NCI-H146 (cell line): ENCODE measurements at regions not wholly inside any gene's neighbourhood (a gene's known extent, or its start where the extent isn't known, plus 50 kb on each side); places are given as distances from the start of the nearest gene placed in this dataset.
"Not testable (repeated sequence)": the region's sequence is repeated elsewhere in the genome, so short reads cannot be mapped to it uniquely, and the experiment has no call there.

ENCODE experiments used
- DNase-seq: peaks from one replicate; lab custom pipeline; 2025; lab: John Stamatoyannopoulos, UW

DNA sequence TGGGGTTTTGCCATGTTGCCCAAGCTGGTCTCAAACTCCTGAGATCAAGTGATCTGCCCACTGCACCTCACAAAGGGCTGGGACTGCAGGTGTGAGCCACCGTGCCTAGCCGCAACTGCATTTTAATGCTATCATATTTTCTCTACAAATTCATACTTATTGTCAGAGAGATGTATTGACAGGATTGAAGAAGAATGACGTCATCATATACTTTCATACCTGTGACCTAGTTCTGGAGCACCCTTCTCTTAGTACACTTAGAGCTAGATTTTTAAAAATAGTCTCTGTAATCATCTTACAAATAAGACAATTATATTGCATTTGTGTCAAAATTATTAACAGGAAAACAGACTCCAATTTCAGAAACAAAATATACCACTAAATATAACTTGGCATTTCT lies 242.8 kb upstream of the PDZRN3 start:
- no peak for DNase-seq

DNA sequence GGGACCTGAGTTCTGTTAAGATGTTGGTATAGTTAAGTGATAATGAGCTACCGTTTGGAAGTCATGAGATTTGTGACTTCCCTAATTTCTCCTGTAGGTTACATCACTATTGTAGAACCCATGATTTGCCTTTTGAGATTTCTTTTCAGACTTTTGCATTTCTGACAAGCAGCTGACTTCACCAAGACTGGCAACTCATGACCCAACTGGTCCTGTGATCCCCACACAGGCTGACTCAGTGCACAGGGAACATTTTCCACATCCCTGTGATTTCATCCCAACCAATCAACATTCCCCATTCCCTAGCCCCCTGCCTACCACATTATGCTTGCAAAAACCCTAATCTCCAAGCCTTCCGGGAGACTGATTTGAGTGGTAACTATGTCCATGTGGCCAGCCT lies 242.1 kb upstream of the PDZRN3 start:
- no peak for DNase-seq

DNA sequence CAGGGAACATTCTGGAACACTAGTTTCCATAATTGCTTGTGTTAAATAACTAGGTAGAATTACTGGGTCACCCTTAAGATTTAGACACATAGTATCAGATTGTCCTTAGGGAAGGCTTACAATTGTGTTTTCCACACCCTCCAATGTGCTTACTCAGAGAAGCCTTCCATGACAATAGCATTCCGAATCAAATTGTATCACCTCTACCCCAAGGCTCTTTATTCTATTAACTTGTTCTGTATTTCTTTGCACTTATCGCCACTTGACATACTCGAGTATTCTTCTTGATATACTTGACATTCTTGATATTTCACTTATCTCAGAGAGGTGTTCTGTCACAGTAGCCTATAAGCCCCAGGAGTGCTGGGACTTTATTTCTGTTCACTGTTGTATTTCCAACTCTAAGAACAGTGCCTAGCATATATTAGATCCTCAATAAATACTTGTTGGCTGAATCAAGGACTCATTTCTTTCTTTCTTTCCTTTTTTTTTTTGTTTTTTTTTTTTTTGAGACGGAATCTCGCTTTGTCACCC lies 238.9 kb upstream of the PDZRN3 start:
- no peak for DNase-seq

DNA sequence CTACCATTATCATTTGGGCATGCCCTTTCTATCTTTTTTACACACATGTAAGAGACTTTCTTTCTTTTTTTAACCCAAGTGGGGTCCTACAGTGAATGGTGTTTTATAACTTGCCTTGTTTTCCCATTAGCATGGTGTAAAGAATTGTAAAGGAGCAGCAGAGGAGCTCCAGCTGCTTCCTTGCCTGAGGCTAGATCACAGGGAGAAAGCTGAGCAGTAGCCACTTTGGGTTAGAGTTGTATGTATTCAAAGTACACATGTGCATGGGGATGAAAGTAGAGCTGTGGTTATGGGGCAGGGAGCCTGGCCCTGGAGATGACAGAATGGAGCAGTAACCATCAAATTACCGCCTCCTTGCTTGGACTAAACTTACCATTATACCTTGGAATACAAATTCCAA lies 231.1 kb upstream of the PDZRN3 start:
- peak; percentile 16 for DNase-seq

DNA sequence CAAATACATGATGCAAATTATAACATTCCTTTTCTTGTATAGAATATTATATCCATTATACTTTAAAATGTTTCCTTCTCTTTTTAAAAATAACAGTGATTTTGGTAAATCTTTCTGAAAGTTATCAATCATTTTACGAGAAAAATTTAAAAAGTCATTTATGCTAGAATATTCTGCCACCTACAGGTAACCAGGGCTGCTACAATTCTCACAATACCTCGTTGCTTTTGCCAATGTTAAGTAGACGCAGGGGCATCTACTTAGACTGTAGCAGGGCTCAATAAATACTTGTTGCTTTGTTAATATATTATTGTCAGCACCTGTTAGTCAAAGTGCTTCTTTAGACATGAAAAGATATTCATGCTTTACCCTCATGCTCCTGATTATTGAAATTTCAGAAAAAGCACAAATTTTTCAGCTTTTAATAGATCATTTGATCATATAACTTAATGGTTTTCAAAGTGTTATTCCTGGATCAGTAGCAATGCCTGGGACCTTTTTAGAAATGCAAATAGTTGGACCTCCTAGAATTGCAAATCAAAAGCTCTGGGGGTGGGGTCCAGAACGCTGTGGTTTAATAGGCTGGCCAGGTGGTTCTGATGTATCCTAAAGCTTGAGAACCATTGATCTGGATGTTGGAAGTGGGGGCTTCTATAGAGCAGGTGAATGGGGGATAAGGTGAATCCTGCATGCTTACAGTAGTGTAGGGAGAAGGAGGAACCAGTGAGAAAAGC lies 223.6 kb upstream of the PDZRN3 start:
- DNase-seq = peak; percentile 39

DNA sequence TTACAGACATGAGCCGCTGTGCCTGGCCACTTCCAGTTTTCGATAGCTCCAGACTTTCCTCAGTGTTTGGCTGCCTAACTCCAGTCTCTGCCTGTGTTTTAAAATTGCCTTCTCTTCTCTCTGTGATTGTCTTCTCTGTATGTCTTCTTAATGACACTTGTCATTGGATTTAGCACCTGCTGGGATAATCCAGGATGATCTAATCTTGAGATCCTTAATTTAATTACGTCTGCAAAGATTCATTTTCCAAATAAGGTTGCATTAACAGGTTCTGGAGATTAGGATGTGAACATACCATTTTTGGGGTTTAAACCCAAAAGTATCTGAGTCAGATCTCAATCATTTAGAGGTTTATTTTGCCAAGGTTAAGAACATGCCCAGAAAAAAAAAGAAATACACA lies 222.2 kb upstream of the PDZRN3 start:
- no peak for DNase-seq

DNA sequence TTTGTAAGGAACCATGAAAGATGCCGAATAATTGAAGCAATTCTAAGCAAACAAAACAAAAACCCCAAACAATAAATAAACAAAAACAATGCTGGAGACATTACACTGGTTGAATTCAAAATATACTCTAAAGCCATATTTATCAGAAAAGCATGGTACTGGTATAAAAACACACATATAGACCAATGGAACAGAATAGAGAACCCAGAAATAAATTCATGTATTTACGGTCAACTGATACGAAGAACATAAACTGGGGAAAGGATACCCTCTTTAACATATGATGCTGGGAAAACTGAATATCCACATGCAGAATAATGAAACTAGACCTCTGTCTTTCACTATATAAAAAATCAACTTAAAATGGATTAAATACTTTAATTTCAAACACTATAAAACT lies 214.3 kb upstream of the PDZRN3 start:
- no peak for DNase-seq

DNA sequence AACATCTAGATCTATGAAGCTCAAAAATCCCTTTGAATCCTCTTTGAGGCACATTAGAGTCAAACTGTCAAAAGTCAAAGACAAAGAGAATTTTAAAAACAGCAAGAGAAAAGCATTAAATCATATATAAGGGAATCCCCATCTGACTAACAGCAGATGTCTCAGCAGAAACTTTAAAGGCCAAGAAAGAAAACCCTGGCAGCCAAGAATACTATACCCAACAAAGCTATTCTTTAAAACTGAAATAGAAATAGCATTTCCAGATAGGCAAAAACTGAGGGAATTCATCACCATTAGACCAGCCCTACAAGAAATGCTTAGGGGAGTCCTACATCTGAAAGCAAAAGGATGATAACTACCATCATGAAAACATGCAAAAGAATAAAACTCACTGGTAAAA lies 211.2 kb upstream of the PDZRN3 start:
- no peak for DNase-seq

DNA sequence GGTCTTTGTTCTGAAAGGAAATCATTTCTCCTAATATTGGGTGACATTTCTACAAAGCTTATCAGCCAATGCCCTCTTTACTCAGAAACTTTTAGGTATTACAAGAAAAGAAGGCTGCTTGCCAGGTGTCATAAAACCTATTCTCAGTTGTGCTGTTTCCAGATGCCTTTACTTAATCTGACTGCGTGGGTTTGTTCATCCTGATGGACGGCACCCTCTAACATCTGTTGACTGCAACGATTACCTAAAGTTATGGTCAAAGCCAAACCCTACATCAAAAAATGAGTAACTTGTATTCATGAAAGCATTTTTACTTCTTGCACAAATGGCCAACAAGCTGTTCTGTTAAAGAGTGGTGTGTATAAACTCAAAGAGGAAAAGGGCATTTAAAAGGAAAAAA lies 207.7 kb upstream of the PDZRN3 start:
- no peak for DNase-seq

DNA sequence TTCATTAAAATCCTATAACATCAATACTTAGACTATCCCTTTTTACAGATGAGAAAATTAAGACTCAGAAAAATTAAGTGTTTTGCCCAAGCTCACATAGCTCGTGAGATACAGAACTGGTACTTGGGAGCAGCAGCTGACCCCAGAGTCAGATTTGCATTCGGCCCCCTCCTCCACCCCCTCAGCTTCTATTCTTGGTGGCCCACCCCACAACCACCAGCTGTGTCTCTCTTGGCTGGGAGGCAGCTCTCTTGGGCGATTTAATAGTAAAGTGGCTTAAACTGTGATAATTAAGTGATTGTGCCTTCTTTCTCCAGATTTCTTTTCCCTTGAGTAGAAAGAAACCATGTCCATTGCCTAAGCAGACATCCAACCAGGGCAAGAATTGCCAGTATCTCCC lies 203.6 kb upstream of the PDZRN3 start:
- DNase-seq = no peak

DNA sequence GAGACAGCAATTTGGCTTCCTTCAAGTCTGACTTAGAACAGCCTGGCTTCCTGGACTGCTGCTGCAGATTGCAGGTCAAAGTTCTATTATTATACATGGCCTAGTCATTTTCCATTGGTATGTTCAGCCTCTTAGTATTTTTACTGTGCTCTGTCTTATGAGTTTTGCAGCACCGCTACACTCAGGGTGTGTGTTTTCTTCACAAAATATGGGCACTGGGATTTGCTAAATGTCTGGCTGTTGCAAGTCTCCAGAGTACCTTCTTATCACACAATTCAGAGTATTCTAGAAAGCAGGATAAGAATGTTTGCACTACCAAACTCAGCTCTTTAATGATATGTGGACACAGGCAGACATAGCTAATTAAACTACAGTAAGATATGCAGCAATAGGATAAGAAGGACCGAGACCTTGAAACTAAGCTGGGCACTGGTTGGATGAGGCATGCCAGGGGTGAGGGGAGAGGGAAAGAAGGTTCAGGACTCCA lies 203.0 kb upstream of the PDZRN3 start:
- no peak for DNase-seq

DNA sequence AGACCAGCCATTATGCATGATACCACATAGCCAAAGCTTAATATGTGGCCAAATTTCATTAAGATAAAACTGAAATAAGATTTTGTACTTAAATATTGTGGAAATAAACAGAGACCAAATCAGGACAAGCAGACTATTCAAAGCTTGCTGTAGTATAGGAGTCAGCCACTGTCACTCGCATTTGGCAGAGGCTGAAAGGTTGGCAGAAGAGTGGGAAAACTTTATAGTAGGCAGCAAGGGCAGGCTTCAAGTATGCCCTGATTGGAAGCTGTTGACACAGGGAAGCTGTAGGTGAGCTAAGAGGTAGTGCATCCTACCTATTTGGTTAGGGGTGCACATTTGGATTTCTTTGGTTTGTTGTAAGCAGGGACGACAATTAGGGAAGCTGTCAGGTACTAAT lies 202.5 kb upstream of the PDZRN3 start:
- no peak for DNase-seq

DNA sequence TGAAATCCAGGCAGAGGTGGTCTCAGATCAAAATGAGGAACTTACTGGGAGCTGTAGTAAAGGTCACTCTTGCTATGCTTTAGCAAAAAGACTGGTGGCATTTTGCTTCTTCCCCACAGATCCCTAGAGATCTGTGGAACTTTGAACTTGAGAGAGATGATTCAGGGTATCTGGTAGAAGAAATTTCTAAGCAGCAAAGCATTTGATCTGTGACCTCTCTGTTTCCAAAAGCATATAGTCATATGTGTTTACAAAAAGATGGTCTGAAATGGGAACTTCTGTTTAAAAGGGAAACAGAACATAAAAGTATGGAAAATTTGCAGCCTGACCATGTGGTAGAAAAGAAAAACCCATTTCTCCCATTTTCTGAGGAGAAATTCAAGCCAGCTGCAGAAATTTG lies 196.2 kb upstream of the PDZRN3 start:
- not testable (repeated sequence) for DNase-seq

DNA sequence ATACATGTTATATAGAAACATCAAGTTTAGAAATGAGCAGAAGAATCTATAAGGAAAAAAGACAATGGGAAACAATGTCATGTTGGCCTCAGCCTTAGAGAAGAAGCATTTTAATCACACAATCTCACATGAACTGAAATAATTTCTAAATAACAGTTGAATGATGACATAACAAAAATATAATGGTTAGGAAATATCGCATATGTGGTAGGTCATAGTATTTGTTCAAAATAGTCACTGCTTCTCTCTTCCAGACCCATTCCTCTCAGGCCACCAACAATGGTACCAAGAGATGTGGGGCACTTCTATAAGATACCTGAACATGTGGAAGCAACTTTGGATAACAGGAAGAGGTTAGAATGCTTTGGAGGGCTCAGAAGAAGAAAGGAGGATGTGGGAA lies 195.7 kb upstream of the PDZRN3 start:
- DNase-seq = no peak

DNA sequence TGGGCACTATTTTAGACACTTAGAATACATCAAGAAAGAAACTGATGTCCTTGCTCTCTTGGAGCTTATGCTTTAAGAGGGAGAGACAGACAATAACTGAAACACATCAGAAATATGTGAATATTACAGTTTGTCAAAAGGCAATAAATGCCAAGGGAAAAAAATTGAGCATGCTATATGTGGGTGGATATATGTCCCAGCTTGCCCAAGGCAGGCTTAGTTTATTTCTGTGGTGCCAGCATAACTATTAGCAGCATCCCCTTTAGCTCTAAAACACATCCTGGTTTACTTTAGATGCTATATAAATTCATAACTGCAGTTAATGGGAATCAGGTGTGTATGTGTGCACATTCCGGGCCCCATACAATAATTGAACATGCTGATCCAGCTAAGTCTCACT lies 191.2 kb upstream of the PDZRN3 start:
- no peak for DNase-seq

DNA sequence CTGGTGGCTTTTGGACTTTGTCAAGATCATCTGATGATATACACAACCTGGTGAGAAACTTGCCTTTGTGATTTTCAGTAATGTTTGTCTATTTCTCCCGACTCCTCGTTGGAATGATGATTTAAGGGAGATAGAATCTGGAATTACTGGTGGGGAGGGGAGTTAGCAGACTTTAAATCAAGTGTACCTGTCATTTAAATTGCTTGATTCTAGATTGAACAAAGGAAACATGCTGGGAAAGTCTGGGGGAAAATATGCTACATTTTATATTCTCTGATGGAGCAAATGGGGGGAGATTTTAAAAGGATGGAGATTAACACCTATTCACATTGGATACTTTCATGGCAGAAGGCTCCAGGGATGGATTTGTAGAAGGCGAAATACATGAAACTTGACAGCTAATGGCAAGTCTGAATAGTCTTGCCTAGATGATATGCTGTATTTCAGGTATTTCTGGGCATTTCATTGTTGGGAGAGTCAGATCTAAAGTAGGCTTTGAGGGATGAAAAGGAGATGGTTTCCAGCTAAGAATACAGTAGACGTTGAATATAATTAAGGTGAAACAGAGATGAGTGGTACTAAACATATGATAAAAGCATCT lies 189.1 kb upstream of the PDZRN3 start:
- DNase-seq = peak; percentile 49

DNA sequence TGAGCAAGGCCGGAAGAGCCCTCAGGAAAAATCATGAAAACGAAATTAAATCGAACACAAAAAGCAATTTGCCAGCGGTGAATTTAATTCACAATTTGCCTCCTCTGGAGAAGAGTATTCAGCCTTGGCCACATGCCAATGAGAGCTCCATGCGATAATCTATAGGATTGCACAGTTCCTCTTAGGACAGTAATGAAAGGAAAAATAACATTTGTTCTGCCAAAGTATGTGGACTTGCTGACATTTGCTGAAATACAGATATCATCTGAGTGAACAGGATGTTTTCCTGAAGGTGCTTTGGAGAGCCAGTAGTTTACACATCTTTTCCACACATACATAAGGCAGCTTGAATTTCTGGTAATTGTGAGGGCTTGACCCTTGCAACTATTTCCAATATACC lies 188.6 kb upstream of the PDZRN3 start:
- peak; percentile 72 for DNase-seq

DNA sequence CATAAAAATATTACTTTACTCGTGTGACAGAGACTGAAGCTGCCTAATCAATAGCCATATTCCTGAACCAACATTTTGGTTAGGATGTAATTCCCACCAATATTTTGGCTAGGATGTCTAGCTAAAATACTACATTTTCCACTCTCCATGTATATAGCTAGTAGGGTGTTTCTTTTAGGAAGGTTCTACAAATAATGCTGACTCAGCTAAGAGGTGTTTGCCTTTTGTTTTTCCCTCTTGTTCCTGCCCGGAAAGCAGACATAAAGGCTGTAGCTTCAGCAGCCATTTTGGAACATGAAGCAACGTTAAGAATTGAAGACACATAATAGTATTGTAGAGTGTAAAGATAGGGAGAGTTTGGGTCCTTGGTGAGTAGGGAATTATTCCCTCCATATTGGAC lies 187.3 kb upstream of the PDZRN3 start:
- DNase-seq = no peak

DNA sequence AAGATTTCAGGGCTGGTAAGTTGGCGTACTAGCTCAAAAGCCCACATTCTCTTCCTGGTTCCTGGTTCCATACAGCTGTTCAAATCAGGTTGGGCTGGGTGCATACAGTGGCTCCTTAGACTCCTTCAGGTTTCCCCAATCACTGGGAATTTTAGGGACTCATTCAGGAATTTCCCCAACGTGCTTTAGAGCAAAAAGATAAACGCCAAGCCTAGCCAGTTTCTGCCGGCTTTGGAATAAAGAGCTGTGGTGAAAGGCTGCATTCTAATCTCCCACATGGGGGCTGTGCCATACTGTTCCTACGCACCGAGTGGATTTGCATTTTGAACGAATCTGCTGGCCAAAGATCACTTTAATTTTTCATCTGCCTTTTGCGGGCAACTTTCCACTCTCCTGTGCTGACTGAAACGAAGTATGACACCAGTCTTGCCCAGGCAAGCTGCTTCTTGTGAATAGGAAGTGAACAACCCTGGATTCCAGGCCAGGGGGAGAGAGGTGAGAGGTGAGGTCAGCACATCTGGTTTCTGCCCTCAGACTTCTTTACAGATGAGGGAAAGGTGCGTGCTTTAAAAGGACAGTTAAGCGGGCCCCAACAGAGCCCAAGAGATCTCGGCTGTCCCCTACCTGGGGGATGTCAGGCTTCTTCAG lies 184.2 kb upstream of the PDZRN3 start:
- no peak for DNase-seq

DNA sequence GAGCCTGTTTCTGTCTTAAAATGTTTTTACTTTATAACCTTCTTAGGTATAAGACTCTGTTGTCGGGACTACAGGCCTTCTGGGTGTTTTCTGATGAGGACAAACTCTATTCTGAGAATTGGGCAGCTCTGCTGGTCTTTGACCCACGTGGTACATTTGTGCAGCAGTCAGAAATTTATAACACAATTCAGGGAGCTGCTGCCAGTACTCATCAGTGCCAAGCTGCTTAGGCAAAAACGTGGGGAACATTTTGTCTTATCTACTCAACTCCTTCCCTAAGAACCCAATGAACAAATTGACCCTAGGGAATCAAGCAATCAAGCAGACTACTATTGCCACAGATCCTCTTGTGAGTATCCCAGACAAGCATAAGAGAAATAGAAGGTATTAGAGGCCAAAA lies 180.7 kb upstream of the PDZRN3 start:
- no peak for DNase-seq

DNA sequence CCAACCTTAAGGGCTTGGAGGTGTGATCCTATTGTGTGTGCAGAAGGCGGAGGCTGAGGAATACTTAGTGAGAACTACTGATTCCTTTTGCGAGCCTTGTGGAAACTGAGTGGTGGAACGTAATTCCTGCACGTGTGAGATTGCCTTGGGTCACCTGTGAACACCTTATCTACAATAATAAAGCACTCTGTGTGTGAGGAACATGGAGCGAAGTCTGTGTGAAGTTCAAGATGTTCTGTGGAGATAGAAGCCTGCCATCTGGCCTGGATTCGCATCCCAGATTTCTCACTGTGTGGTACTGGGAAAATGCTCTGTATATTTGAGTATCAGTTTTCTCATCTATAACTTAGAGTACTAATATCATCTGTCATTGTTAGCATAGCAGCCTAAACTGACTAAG lies 179.5 kb upstream of the PDZRN3 start:
- no peak for DNase-seq

DNA sequence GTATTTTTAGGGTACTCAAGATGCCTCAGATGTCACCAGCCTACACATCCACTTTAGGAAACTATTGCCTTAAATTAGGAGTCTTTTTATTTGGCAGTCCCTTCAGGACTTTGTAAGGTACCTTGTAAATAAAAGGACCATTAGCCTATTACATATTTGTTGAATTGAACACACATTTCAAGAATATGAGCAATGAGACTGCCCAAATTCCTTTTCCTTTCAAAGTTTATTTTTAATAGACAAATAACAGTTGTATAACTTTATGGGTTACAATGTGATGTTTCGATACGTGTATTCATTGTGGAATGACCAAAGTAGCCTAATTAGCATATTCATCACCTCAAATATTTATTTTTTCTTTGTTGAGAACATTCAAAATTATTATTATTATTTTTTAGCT lies 176.7 kb upstream of the PDZRN3 start:
- no peak for DNase-seq

DNA sequence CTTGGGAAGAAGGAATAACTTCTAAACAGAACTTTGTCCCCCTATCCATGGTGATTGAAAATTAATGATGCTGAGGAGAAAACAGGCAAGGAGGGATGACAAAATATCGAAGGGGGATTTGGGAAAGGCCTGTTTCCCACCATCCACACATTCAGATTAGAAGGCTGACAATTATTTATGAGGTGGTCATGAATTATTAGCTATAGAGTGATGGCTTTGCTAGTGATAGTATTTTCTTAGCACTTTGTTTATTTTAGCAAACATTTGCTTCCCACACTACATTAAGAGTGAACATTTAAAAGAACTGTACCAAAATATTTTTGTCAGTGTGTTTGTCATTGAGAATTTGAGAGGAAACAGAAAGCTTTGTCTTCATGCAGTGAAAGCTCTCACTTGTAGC lies 172.6 kb upstream of the PDZRN3 start:
- no peak for DNase-seq
